ENCODE measurements at regions not wholly inside any gene's neighbourhood (a gene's known extent, or its start where the extent isn't known, plus 50 kb on each side); places are given as distances from the start of the nearest gene placed in this dataset.
"Not testable (repeated sequence)": the region's sequence is repeated elsewhere in the genome, so short reads cannot be mapped to it uniquely, and the experiment has no call there.

GRCh38 chr18:27331606-27332005 lies 146.5 kb upstream of the CHST9 start:
- intact Hi-C loops (cut with DNase I), result no loop called here
- DNase-seq, result no peak

- DNase-seq, result no peak
- intact Hi-C loops (cut with DNase I), result no loop called here
Measured at GRCh38 chr18:27314996-27315395, 129.9 kb upstream of the CHST9 start.

GRCh38 chr18:27313678-27314077 lies 128.6 kb upstream of the CHST9 start:
- intact Hi-C loops (cut with DNase I), result no loop called here

GRCh38 chr18:27312853-27313252 lies 127.7 kb upstream of the CHST9 start:
- intact Hi-C loops (cut with DNase I), result no loop called here
- no peak for DNase-seq

More at GRCh38 chr18:27313678-27314077, 128.6 kb upstream of the CHST9 start:
- DNase-seq, result no peak

- intact Hi-C loops (cut with DNase I), result no loop called here
- DNase-seq, result no peak
Measured at GRCh38 chr18:27312153-27312552, 127.0 kb upstream of the CHST9 start.

- intact Hi-C loops (cut with DNase I), result no loop called here
- no peak for DNase-seq
Measured at GRCh38 chr18:27311114-27311513, 126.0 kb upstream of the CHST9 start.

GRCh38 chr18:27301615-27302378 lies 116.7 kb upstream of the CHST9 start:
- intact Hi-C loops (cut with DNase I), result no loop called here
- DNase-seq, result no peak

- intact Hi-C loops (cut with DNase I), result no loop called here
- no peak for DNase-seq
Measured at GRCh38 chr18:27298214-27298804, 113.2 kb upstream of the CHST9 start.

- intact Hi-C loops (cut with DNase I); DNase-seq: not testable (repeated sequence)
Measured at GRCh38 chr18:27285973-27286562, 101.0 kb upstream of the CHST9 start.

GRCh38 chr18:27278131-27278530 lies 93.0 kb upstream of the CHST9 start:
- intact Hi-C loops (cut with DNase I), result no loop called here
- no peak for DNase-seq

GRCh38 chr18:27277554-27277953 lies 92.4 kb upstream of the CHST9 start:
- no peak for DNase-seq
- intact Hi-C loops (cut with DNase I), result no loop called here

GRCh38 chr18:27276886-27277285 lies 91.8 kb upstream of the CHST9 start:
- intact Hi-C loops (cut with DNase I), result no loop called here
- no peak for DNase-seq

- DNase-seq, result no peak
- intact Hi-C loops (cut with DNase I), result no loop called here
Measured at GRCh38 chr18:27276479-27276878, 91.4 kb upstream of the CHST9 start.

- DNase-seq, result no peak
- intact Hi-C loops (cut with DNase I), result no loop called here
Measured at GRCh38 chr18:27274901-27275300, 89.8 kb upstream of the CHST9 start.

GRCh38 chr18:27270508-27270907 lies 85.4 kb upstream of the CHST9 start:
- no peak for DNase-seq
- intact Hi-C loops (cut with DNase I), result no loop called here

- intact Hi-C loops (cut with DNase I), result no loop called here
- DNase-seq, result no peak
Measured at GRCh38 chr18:27263369-27263768, 78.3 kb upstream of the CHST9 start.

GRCh38 chr18:27261769-27262549 lies 76.9 kb upstream of the CHST9 start:
- no peak for DNase-seq
- intact Hi-C loops (cut with DNase I), result no loop called here

GRCh38 chr18:27253571-27253970 lies 68.5 kb upstream of the CHST9 start:
- DNase-seq, result no peak
- intact Hi-C loops (cut with DNase I), result no loop called here

GRCh38 chr18:27250471-27250870 lies 65.4 kb upstream of the CHST9 start:
- no peak for DNase-seq
- intact Hi-C loops (cut with DNase I), result no loop called here

GRCh38 chr18:27249933-27250332 lies 64.8 kb upstream of the CHST9 start:
- no peak for DNase-seq
- intact Hi-C loops (cut with DNase I), result no loop called here

GRCh38 chr18:27244259-27244658 lies 59.2 kb upstream of the CHST9 start:
- intact Hi-C loops (cut with DNase I), result no loop called here
- no peak for DNase-seq
